Transverse colon (tissue), 4 donors: ENCODE measurements at regions not wholly inside any gene's neighbourhood (a gene's known extent, or its start where the extent isn't known, plus 50 kb on each side); places are given as distances from the start of the nearest gene placed in this dataset.

Source experiments
- DNase-seq: peaks from one replicate; pipeline ENCODE4 v3.0.0-alpha.2; 2019
- H3K27ac ChIP-seq, 4 donors: fragments of 200-600 bp; sonication (generic); 2 replicates each; pipeline ENCODE4 v1.5.1; 2016 to 2018; ENCODE audit warnings: inconsistent platforms in 4 of 4
- H3K27me3 ChIP-seq: fragments of 200-600 bp; sonication (generic); 2 replicates; pipeline ENCODE4 v1.5.1; 2017; ENCODE audit warnings: inconsistent platforms
- H3K36me3 ChIP-seq, 4 donors: fragments of 200-600 bp; sonication (generic); 2 replicates each; pipeline ENCODE4 v1.5.1; 2017 to 2019; ENCODE audit warnings: inconsistent platforms in 4 of 4
- H3K4me1 ChIP-seq, 4 donors: fragments of 200-600 bp; sonication (generic); 2 replicates each; pipeline ENCODE4 v1.5.1; 2017 to 2020; ENCODE audit warnings: inconsistent platforms in 4 of 4
- H3K4me3 ChIP-seq, 4 donors: fragments of 200-600 bp; sonication (generic); 1 replicate in 1 of 4; 2 replicates in 3 of 4; pipeline versions ENCODE4 v1.5.1 to v1.6.1; 2017 to 2019; ENCODE audit warnings: inconsistent platforms in 4 of 4
- H3K9me3 ChIP-seq, 2 donors: fragments of 200-600 bp; sonication (generic); 2 replicates each; pipeline ENCODE4 v1.5.1; 2017 to 2019; ENCODE audit warnings: inconsistent platforms in 2 of 2
- CTCF ChIP-seq, 5 experiments: fragments of 200-600 bp in 3 of 5; fragments of 450-650 bp in 2 of 5; sonication (generic) in 3 of 5; IDR thresholded peaks; 1 replicate in 2 of 5; 2 replicates in 3 of 5; pipeline ENCODE4 v1.5.1; 2016 to 2017; ENCODE audit warnings: antibody characterized with exemption in 5 of 5, inconsistent platforms in 3 of 5, mild to moderate bottlenecking in 2 of 5, moderate library complexity in 1 of 5
- EP300 ChIP-seq: sonication (generic); formaldehyde crosslinking; IDR thresholded peaks from one replicate; pipeline ENCODE4 v1.6.1; 2017; ENCODE audit warnings: antibody characterized with exemption, low read depth
- POLR2A ChIP-seq: fragments of 450-650 bp; IDR thresholded peaks from one replicate; pipeline ENCODE4 v1.6.1; 2016; ENCODE audit warnings: antibody characterized with exemption, mild to moderate bottlenecking, moderate library complexity
- POLR2AphosphoS5 ChIP-seq, 3 donors: sonication (generic); formaldehyde crosslinking; IDR thresholded peaks; one replicate each; pipeline ENCODE4 v1.6.1; 2016; ENCODE audit warnings: antibody characterized with exemption in 3 of 3
- WGBS, 2 donors: methylation state at CpG; one replicate each; pipeline ENCODE4 v1.1.5; 2018; ENCODE audit warnings: low coverage in 1 of 2; 5-methylcytosine and 5-hydroxymethylcytosine counted together
- in situ Hi-C, 4 donors: fragments of 200-750 bp; cut with MboI; loops; one replicate each; pipeline versions ENCODE4 v1.15.0 to v1.15.1; 2017; ENCODE audit warnings: low sequenced_read_pairs in 3 of 4, low pct_ligation_motif_present in 1 of 4, low pct_unique_long_range_greater_than_20kb in 1 of 4
- intact Hi-C: fragments of 100-400 bp; cut with DNase I; formaldehyde crosslinking; loops from one replicate; pipeline ENCODE4 v1.15.1; 2023; ENCODE audit warnings: low total_unique reads

- intact Hi-C loops: no loop called here
- no peaks in the 10 kb centered on the region for H3K9me3 ChIP-seq
- no peaks in the 10 kb centered on the region for H3K27me3 ChIP-seq
- no peak for TF ChIP-seq CTCF (IDR thresholded peaks at IDR 0.05)
- no peak for TF ChIP-seq EP300
- no peak for TF ChIP-seq POLR2A
- TF ChIP-seq POLR2AphosphoS5 (IDR thresholded peaks at IDR 0.05): no peak
- in situ Hi-C loops: no loop called here
- H3K36me3 ChIP-seq: no peaks in the 10 kb centered on the region
- H3K4me1 ChIP-seq: no peaks in the 10 kb centered on the region
- no peak for DNase-seq
- 78 to 82% methylated on average over 1 to 2 of the region's 2 CpGs for WGBS, 2 donors
- H3K27ac ChIP-seq: no peak overlapping the region
- H3K4me3 ChIP-seq: no peak overlapping the region
Measured at GRCh38 chr13:59269476-59269875, 894.3 kb downstream of the DIAPH3 start.

- H3K4me1 ChIP-seq: no peaks in the 10 kb centered on the region
- no peaks in the 10 kb centered on the region for H3K36me3 ChIP-seq
- in situ Hi-C loops (no loop called here), intact Hi-C loops (no loop called here)
- no peak overlapping the region for H3K4me3 ChIP-seq
- no peaks in the 10 kb centered on the region for H3K9me3 ChIP-seq
- DNase-seq: no peak
- no peak overlapping the region for H3K27ac ChIP-seq
- TF ChIP-seq CTCF (IDR thresholded peaks at IDR 0.05): no peak
- TF ChIP-seq POLR2AphosphoS5 (IDR thresholded peaks at IDR 0.05): no peak
- no peak for TF ChIP-seq POLR2A
- no peak for TF ChIP-seq EP300
- H3K27me3 ChIP-seq: no peaks in the 10 kb centered on the region
Measured at GRCh38 chr13:59270327-59270726, 893.4 kb downstream of the DIAPH3 start.

- Histone ChIP-seq H3K4me3 (no peak overlapping the region), H3K27me3 (no peaks in the 10 kb centered on the region), H3K36me3 (no peaks in the 10 kb centered on the region), H3K4me1 (no peaks in the 10 kb centered on the region), H3K9me3 (no peaks in the 10 kb centered on the region), H3K27ac (no peak overlapping the region)
- no peak for TF ChIP-seq CTCF (IDR thresholded peaks at IDR 0.05)
- DNase-seq: no peak
- intact Hi-C loops: no loop called here
- 17 to 28% methylated on average over 1 of the region's 1 CpG for WGBS, 2 donors
- in situ Hi-C loops: no loop called here
Measured at GRCh38 chr13:59274958-59275727, 888.6 kb downstream of the DIAPH3 start.

- Histone ChIP-seq H3K4me3 (no peak overlapping the region), H3K27me3 (no peaks in the 10 kb centered on the region), H3K27ac (no peak overlapping the region), H3K36me3 (no peaks in the 10 kb centered on the region), H3K9me3 (no peaks in the 10 kb centered on the region), H3K4me1 (no peaks in the 10 kb centered on the region)
- in situ Hi-C loops: no loop called here
- intact Hi-C loops: no loop called here
- no peak for DNase-seq
- TF ChIP-seq POLR2A (no peak), POLR2AphosphoS5 (IDR thresholded peaks at IDR 0.05) (no peak), EP300 (no peak), CTCF (IDR thresholded peaks at IDR 0.05) (no peak)
Measured at GRCh38 chr13:59276436-59276835, 887.3 kb downstream of the DIAPH3 start.
